HepG2 (cell line): ENCODE measurements at regions not wholly inside any gene's neighbourhood (a gene's known extent, or its start where the extent isn't known, plus 50 kb on each side); places are given as distances from the start of the nearest gene placed in this dataset.

ENCODE experiments used
- BHLHE40 ChIP-seq: IDR thresholded peaks from 2 replicates; pipeline ENCODE4 v1.6.1; 2011; ENCODE audit warnings: low read length, improper control_type of control experiment
- BRF2 ChIP-seq: sonication (generic); formaldehyde crosslinking; IDR thresholded peaks from 2 replicates; pipeline ENCODE4 v1.8.1; 2022; ENCODE audit warnings: mild to moderate bottlenecking, missing genetic modification reagents
- CTCF ChIP-seq: sonication (generic); formaldehyde crosslinking; IDR thresholded peaks from 2 replicates; pipeline ENCODE4 v1.5.0; 2020; ENCODE audit warnings: mild to moderate bottlenecking, missing genetic modification reagents, moderate library complexity
- MED1 ChIP-seq: sonication (generic); formaldehyde crosslinking; IDR thresholded peaks from 2 replicates; pipeline ENCODE4 v1.4.0; 2020; ENCODE audit warnings: missing genetic modification reagents
- ZNF17 ChIP-seq: sonication (generic); formaldehyde crosslinking; IDR thresholded peaks from 2 replicates; pipeline ENCODE4 v1.5.0; 2020; ENCODE audit warnings: mild to moderate bottlenecking, missing genetic modification reagents

GRCh38 chr5:57677235-57677634, 194.6 kb upstream of the ACTBL2 start:
- no peak for TF ChIP-seq ZNF17 (CRISPR knock-in tag)
- TF ChIP-seq BHLHE40, result no peak
- TF ChIP-seq CTCF (CRISPR knock-in tag), result no peak
- no peak for TF ChIP-seq BRF2
- TF ChIP-seq MED1 (CRISPR knock-in tag), result no peak
